ENCODE measurements at regions not wholly inside any gene's neighbourhood (a gene's known extent, or its start where the extent isn't known, plus 50 kb on each side); places are given as distances from the start of the nearest gene placed in this dataset.

- intact Hi-C loops (cut with DNase I): no loop called here
- Histone ChIP-seq H3K9me3 (no peaks in the 10 kb centered on the region), H3K4me1 (no peaks in the 10 kb centered on the region), H3K36me3 (no peaks in the 10 kb centered on the region), H3K4me3 (no peak overlapping the region), H3K27ac (no peak overlapping the region), H3K27me3 (no peaks in the 10 kb centered on the region)
- TF ChIP-seq CTCF (IDR thresholded peaks at IDR 0.05) (no peak), POLR2AphosphoS5 (IDR thresholded peaks at IDR 0.05) (no peak), EP300 (IDR thresholded peaks at IDR 0.05) (no peak), POLR2A (IDR thresholded peaks at IDR 0.05) (no peak)
- DNase-seq: no peak
- 94 to 96% methylated on average over 2 of the region's 2 CpGs for WGBS, 2 donors
Observed at GRCh38 chr14:34041220-34041619, 90.3 kb upstream of the EGLN3 start.

GRCh38 chr14:34040766-34041165 lies 89.9 kb upstream of the EGLN3 start:
- DNase-seq: no peak
- TF ChIP-seq POLR2A (IDR thresholded peaks at IDR 0.05): no peak
- TF ChIP-seq CTCF (IDR thresholded peaks at IDR 0.05): no peak
- TF ChIP-seq EP300 (IDR thresholded peaks at IDR 0.05): no peak
- Histone ChIP-seq H3K4me3 (no peak overlapping the region), H3K9me3 (no peaks in the 10 kb centered on the region), H3K27me3 (no peaks in the 10 kb centered on the region), H3K36me3 (no peaks in the 10 kb centered on the region), H3K27ac (no peak overlapping the region), H3K4me1 (peaks cover 0 to 3% (median 0%) of the 10 kb centered on the region in 4 donors)
- intact Hi-C loops (cut with DNase I): no loop called here

- no peak for DNase-seq
- Histone ChIP-seq H3K9me3 (no peaks in the 10 kb centered on the region), H3K4me1 (peaks cover 0 to 5% (median 0%) of the 10 kb centered on the region in 4 donors), H3K36me3 (no peaks in the 10 kb centered on the region), H3K27ac (no peak overlapping the region), H3K4me3 (no peak overlapping the region), H3K27me3 (no peaks in the 10 kb centered on the region)
- 73 to 83% methylated on average over 3 of the region's 3 CpGs for WGBS, 2 donors
- TF ChIP-seq POLR2A (IDR thresholded peaks at IDR 0.05) (no peak), EP300 (IDR thresholded peaks at IDR 0.05) (no peak), POLR2AphosphoS5 (IDR thresholded peaks at IDR 0.05) (no peak), CTCF (IDR thresholded peaks at IDR 0.05) (no peak)
- intact Hi-C loops (cut with DNase I): no loop called here
Observed at GRCh38 chr14:34039428-34040047, 88.7 kb upstream of the EGLN3 start.

DNA sequence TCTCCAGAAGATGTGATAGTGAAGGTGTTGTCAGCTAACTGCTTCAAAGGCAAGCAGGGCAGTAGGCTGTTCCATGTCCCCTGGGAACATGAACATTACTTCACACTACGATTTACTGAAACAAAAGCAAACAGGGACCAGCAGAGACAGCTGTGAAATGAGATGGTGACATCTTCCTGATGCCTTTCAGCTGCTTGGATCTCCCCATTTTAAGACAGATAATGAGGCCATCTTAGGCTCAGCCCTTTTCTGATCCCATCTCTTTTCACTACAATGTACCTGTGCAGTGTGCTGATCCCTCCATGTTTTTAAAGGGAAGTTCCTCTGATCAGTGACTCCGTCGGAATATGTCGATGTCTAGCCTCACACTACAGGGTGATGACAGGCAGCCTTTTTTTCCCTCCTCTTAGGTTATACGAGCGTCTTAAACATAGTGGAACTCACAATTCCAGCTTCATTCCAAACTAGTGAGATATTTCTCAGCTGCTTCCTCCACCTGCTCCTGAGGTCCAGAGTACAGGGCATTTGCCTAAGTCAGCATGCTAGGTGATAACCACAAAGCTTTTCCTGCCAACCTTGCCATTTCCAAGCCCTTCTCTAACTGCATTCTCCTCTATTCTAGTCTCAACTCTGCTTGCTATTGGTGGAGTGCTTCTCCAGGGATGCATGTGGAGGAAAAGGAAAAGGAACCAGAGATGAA lies 87.6 kb upstream of the EGLN3 start:
- Histone ChIP-seq H3K9me3 (no peaks in the 10 kb centered on the region), H3K27me3 (no peaks in the 10 kb centered on the region), H3K36me3 (no peaks in the 10 kb centered on the region), H3K4me3 (no peak overlapping the region), H3K27ac (no peak overlapping the region), H3K4me1 (peaks cover 0 to 5% (median 0%) of the 10 kb centered on the region in 4 donors)
- 19 to 65% methylated on average over 6 of the region's 6 CpGs for WGBS, 2 donors
- DNase-seq: no peak
- intact Hi-C loops (cut with DNase I): no loop called here
- TF ChIP-seq POLR2AphosphoS5 (IDR thresholded peaks at IDR 0.05) (peak in 1 of 4 donors; percentile 21), POLR2A (IDR thresholded peaks at IDR 0.05) (no peak)

GRCh38 chr14:34036319-34036766 lies 85.5 kb upstream of the EGLN3 start:
- Histone ChIP-seq H3K4me1 (peaks cover 0 to 5% (median 0%) of the 10 kb centered on the region in 4 donors), H3K4me3 (no peak overlapping the region), H3K9me3 (no peaks in the 10 kb centered on the region), H3K27me3 (no peaks in the 10 kb centered on the region), H3K27ac (peak overlapping the region in 3 of 4 donors; percentile 5 to 57 (median 33)), H3K36me3 (no peaks in the 10 kb centered on the region)
- intact Hi-C loops (cut with DNase I): no loop called here
- no peak for DNase-seq
- no peak for TF ChIP-seq EP300 (IDR thresholded peaks at IDR 0.05)
- peak in 3 of 4 donors; percentile 16 to 28 (median 21) for TF ChIP-seq POLR2AphosphoS5 (IDR thresholded peaks at IDR 0.05)
- WGBS, 2 donors: 82 to 84% methylated on average over 2 of the region's 2 CpGs
